ENCODE measurements at regions not wholly inside any gene's neighbourhood (a gene's known extent, or its start where the extent isn't known, plus 50 kb on each side); places are given as distances from the start of the nearest gene placed in this dataset.

DNA sequence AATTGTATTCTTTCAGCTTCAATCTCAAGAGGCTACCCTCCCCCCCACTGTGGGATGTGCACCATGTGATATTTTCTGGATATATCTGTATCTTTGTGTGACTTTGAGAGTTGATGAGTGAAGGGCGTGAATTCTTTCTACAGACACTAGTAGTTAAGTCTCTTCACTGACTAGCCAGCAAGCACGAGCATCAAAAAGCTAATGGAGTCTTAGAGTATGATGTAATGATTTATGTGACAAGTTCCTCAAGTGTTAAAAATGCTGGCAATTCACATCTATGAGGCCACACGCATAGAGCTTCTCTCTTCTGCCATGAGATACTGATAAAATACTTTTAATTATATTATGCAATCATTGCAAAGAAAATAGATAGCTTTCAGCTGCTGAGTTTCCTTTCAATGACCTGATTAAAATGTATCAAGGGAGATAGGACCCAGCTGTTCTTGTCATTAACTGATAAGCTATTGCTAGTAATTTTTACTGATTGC is 304.8 kb downstream of the TRIB2 start:
- no peak for DNase-seq

GRCh38 chr2:13030606-13031005 is 313.9 kb downstream of the TRIB2 start:
- DNase-seq, result no peak

DNA sequence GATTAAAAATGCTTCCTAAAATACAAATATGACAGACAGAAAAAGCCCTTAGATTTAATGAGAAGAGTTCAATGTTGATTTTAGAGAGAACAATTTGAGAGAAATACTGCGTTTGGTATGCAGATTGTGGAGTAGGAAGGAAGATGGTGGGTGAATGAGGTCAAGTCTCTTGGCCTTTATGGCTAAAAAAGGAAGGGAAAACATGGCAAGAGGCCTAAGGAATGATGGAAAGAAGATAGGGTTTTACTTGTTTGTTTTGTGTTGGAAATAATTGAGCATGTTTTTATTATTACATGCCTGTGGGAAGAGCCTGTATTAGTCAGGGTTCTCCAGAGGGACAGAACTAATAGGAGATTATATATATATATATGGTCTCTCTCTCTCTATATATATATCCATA is 318.1 kb downstream of the TRIB2 start:
- no peak for DNase-seq

DNA sequence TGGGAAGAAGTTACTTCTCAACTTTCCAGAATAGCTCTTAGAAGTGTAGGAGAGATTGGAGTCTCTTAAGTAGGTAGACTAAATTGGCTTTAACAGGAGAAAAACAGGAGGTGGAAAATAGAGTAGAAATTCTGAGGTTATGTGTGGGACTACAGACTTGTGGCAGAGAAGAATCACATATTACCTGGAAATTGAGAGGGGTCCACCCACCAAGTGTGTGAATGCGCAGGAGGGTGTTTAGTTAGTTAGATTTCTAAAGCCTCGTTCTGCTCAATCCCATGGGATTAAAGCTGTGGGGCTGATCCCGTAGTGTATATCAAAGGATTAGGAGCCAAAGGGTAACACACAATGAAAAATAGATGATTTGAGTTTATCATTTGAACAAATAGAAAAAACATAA is 319.1 kb downstream of the TRIB2 start:
- no peak for DNase-seq

DNA sequence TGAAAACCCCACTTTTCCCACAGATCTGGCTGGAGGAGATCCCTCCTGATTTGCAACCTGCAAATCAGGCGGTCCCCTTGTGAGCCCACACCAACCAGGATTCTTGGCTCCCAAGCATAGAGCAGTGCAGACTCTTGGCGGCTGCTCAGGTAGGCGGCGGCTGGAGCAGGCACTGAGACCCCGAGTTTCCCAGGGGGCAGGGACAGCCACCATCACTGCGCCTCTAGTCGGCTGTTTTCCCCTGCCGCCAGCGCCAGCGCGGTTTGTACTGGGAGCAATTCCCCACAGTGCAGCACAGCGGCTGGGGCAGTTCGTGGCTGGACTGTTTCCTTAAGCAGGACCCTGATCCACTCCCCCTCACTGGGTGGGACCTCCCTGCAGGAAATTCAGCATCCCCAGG is 323.3 kb downstream of the TRIB2 start:
- no peak for DNase-seq

- DNase-seq, result no peak
Observed at GRCh38 chr2:13046557-13047165, 329.9 kb downstream of the TRIB2 start.

DNA sequence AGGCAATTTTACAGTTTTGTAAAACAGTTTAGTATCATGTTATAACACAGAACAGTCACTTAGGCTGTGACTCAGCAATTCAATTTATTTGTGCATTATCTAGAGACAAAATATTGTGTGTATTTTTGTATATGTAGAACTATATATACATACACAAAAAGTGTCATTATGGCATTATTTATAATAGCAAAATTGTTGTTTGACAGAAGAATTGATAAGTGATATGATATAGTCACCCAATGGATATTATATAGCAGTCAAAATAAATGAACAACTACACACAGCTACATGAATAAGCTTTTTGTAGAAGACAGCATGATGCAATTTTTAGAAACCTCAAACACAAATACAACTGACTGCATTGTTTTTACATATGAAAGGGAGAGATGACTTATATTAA is 334.0 kb downstream of the TRIB2 start:
- DNase-seq, result no peak

- DNase-seq, result no peak
Observed at GRCh38 chr2:13052547-13052946, 335.8 kb downstream of the TRIB2 start.

GRCh38 chr2:13056259-13056843 is 339.6 kb downstream of the TRIB2 start:
- DNase-seq, result no peak

- DNase-seq, result no peak
Observed at GRCh38 chr2:13057671-13058070, 340.9 kb downstream of the TRIB2 start.

DNA sequence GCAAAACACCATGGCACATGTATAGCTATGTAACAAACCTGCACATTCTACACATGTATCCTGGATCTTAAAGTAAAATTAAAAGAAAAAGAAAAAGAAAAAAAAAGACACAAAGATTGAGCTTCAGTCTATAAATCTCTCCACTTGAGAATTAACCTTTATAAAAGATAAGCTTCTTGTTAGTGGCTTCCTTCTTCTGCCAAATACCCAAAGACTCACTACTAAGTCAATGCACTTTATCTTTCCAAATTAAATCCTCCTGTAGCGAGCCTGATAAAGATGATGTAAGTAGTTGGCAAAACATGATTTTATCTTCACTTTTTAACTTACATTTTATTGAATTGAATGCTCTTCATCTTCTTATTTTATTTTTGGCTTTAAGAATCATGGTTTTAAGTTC is 349.9 kb downstream of the TRIB2 start:
- no peak for DNase-seq

DNA sequence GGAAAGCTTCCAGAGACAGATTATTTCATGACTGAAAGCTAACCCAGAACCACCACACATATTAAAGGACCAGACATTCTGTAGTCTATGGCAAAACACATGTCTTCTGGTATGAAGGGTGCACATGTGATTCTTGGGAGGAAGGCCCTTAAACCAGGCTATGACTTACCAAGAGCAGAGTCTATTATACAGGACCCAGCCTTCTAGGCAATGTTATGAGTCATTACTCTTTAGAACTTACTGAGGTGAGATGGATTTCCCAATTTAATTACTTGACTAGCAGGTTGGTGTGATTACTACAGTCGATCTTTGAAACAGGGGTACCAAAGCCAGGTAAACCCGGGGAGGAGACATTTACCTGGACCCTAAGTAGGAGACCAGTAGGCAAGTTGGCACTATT is 350.8 kb downstream of the TRIB2 start:
- no peak for DNase-seq

- DNase-seq, result no peak
Observed at GRCh38 chr2:13089971-13090370, 373.2 kb downstream of the TRIB2 start.

DNA sequence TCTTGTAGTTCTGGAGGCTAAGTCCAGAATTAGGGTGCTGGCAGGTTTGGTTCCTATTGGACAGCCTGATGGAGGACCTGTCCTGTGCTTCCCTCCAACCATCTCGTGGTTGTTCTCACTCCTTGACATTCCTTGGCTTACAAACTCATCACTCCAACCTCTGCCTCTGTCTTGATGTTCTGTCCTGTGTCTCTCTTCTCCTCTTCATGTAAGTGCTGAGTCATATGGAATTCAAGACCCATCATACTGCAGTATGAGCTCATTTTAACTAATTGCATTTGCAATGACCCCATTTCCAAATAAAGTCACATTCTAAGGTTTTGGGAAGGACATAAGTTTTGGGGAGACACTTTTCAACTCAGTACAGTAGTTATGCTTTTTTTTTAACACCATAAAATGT is 374.7 kb downstream of the TRIB2 start:
- no peak for DNase-seq

DNA sequence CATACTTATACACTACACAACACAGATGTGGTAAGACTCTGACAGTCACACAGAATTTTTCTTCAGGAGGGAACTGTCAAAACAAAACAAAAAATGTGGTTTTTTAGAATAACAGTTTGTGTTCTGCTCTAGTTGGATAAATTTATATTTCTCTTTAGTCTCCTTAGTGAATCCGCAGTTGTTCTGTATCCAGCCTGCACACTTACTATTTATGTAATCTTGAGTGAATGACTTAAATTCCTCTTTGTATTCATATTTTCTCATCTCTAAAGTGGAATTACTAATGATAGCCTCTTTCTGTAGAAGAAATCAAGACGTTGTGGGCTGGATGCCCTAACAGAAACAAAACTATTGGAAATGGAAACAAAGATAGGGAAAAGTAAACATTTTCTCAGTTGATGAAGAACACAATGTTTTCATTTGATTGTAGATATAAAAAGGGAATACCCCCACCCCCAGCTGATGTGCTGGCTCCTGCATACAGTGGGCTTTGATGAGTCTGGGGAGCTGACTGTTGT is 375.2 kb downstream of the TRIB2 start:
- DNase-seq, result no peak

- no peak for DNase-seq
Observed at GRCh38 chr2:13093416-13093991, 376.8 kb downstream of the TRIB2 start.

GRCh38 chr2:13102397-13103063 is 385.8 kb downstream of the TRIB2 start:
- DNase-seq, result no peak

- no peak for DNase-seq
Observed at GRCh38 chr2:13103151-13103550, 386.4 kb downstream of the TRIB2 start.

GRCh38 chr2:13103778-13104493 is 387.2 kb downstream of the TRIB2 start:
- no peak for DNase-seq

GRCh38 chr2:13104723-13105122 is 388.0 kb downstream of the TRIB2 start:
- no peak for DNase-seq

- DNase-seq, result no peak
Observed at GRCh38 chr2:13106302-13106701, 389.6 kb downstream of the TRIB2 start.

- DNase-seq, result no peak
Observed at GRCh38 chr2:13109516-13109915, 392.8 kb downstream of the TRIB2 start.

GRCh38 chr2:13110825-13111224 is 394.1 kb downstream of the TRIB2 start:
- no peak for DNase-seq
